Naive B cell (primary cell): ENCODE measurements at regions not wholly inside any gene's neighbourhood (a gene's known extent, or its start where the extent isn't known, plus 50 kb on each side); places are given as distances from the start of the nearest gene placed in this dataset.

Experiments used
- ATAC-seq, 2 donors: fragments of 150-1000 bp; cut with Tn5 transposase; 2 replicates each; pipeline ENCODE4 v1.10.0; 2021; ENCODE audit warnings: low read depth in 2 of 2, mild to moderate bottlenecking in 2 of 2, moderate library complexity in 2 of 2
- DNase-seq: peaks from one replicate; pipeline ENCODE4 v3.0.0; 2022
- H3K27ac Mint-ChIP-seq, 6 donors: one replicate each; pipeline ENCODE4 v1.8.0; 2020 to 2022; ENCODE audit warnings: mild to moderate bottlenecking in 6 of 6, mixed read lengths in 6 of 6, moderate library complexity in 5 of 6, inconsistent platforms in 2 of 6
- H3K27me3 Mint-ChIP-seq, 3 donors: one replicate each; pipeline ENCODE4 v1.8.0; 2021 to 2022; ENCODE audit warnings: mixed read lengths in 3 of 3, mild to moderate bottlenecking in 1 of 3
- H3K36me3 Mint-ChIP-seq, 2 donors: one replicate each; pipeline ENCODE4 v1.8.0; 2020 to 2022; ENCODE audit warnings: mixed read lengths in 2 of 2, inconsistent platforms in 1 of 2, mild to moderate bottlenecking in 1 of 2
- H3K4me1 Mint-ChIP-seq, 3 donors: one replicate each; pipeline ENCODE4 v1.8.0; 2020 to 2022; ENCODE audit warnings: mixed read lengths in 3 of 3, inconsistent platforms in 1 of 3, mild to moderate bottlenecking in 1 of 3, moderate library complexity in 1 of 3
- H3K4me3 Mint-ChIP-seq, 8 donors: one replicate each; pipeline ENCODE4 v1.8.0; 2020 to 2022; ENCODE audit warnings: mild to moderate bottlenecking in 8 of 8, mixed read lengths in 8 of 8, moderate library complexity in 8 of 8, inconsistent platforms in 2 of 8
- H3K9me3 Mint-ChIP-seq, 7 donors: one replicate each; pipeline ENCODE4 v1.8.0; 2020 to 2022; ENCODE audit warnings: mixed read lengths in 7 of 7, mild to moderate bottlenecking in 5 of 7, inconsistent platforms in 2 of 7, moderate library complexity in 1 of 7

DNA sequence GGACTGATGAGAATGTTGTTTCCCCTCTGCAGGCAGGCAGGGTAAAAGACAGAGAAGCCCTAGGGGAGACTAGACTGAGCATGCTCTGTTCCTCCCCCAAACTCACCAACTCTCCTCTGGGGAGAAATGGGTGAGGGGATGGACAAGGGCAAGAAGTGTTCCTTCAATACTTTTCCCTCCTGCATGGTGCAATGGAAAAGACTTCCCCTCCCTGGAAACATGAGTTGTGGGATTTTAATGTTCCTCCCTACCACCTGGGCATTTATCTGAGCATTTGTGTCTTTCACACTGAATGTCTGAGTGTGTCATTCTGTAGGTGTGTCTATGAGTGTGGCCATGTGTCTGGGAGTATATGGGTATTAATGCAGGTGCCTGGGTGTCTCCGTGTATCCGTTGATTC, 275.7 kb downstream of the C1orf94 start:
- Mint-ChIP-seq H3K27ac (no peak overlapping the region), H3K9me3 (peaks cover 0 to 2% (median 0%) of the 10 kb centered on the region in 7 donors), H3K27me3 (peaks cover 0 to 8% (median 4%) of the 10 kb centered on the region in 3 donors), H3K4me1 (no peaks in the 10 kb centered on the region), H3K4me3 (no peak overlapping the region), H3K36me3 (no peaks in the 10 kb centered on the region)
- DNase-seq (no peak), ATAC-seq (no peak)

DNA sequence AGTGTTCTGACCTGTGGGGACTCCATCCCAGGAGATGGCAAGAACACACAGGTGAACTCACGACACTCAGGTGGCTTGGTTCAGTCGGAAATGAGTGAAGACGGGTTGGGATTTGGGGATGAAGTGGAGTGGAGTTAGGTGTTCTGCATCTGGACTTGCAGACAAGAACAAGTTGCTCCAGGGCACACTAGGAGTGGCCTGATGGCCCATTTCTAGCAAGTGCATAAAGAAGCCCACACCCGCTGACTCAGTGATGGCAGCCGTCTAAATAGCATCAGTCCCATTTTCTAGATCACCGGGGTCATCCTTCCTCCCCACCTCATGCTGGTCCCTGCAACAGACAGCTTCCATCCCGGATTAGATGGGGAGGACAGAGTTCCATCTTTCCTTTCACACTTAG, 278.4 kb downstream of the C1orf94 start:
- H3K4me1 Mint-ChIP-seq, result no peaks in the 10 kb centered on the region
- no peaks in the 10 kb centered on the region for H3K36me3 Mint-ChIP-seq
- no peak overlapping the region for H3K4me3 Mint-ChIP-seq
- ATAC-seq, result no peak
- H3K9me3 Mint-ChIP-seq, result peaks cover 0 to 2% (median 0%) of the 10 kb centered on the region in 7 donors
- DNase-seq, result no peak
- peaks cover 0 to 4% (median 0%) of the 10 kb centered on the region in 3 donors for H3K27me3 Mint-ChIP-seq
- no peak overlapping the region for H3K27ac Mint-ChIP-seq

DNA sequence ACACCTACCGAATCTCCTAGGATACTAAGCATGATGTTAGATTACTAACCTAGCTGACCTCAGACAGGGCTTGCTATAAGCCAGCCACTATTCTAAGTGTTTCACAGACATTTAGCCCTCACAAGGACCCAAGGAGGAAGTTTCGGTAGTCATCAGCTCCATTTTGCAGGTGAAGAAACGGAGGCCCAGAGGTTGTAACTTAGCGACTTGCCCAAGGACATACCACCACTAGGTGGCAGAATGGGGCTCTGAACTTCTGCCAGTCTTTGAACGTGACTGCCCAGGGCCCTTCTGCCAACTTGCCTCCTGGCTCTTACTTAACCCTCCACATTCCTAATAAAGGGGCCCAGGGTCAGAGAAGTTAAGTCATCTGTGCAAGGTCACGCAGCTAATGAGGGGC, 283.5 kb downstream of the C1orf94 start:
- DNase-seq, result no peak
- Mint-ChIP-seq H3K4me3 (no peak overlapping the region), H3K27me3 (peaks cover 4 to 17% (median 11%) of the 10 kb centered on the region in 3 donors), H3K36me3 (no peaks in the 10 kb centered on the region), H3K9me3 (no peaks in the 10 kb centered on the region), H3K27ac (no peak overlapping the region), H3K4me1 (no peaks in the 10 kb centered on the region)
- no peak for ATAC-seq

DNA sequence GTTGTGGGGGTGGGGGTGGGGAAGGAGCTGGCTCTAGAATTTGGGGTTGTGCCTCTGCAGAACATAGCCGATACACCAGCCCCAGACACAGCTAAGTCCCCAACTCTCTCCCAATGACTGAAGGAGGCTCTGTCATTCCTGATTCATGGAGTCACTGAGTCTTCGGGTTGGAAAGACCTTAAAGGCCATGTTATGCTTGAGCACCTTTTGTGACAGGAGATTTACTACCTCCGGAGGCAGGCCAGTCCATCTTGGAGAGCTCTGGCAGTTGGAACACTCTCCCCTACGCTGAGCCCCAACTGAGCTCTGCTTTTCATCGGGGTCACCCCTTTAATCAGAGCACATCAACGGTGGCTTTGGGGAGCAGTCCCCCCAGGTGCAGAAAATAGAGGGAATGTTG, 284.4 kb upstream of the GJB5 start:
- Mint-ChIP-seq H3K4me1 (no peaks in the 10 kb centered on the region), H3K9me3 (peaks cover 0 to 6% (median 0%) of the 10 kb centered on the region in 7 donors), H3K27me3 (peaks cover 1 to 23% (median 13%) of the 10 kb centered on the region in 3 donors), H3K36me3 (no peaks in the 10 kb centered on the region), H3K4me3 (no peak overlapping the region), H3K27ac (no peak overlapping the region)
- DNase-seq (no peak), ATAC-seq (no peak)

DNA sequence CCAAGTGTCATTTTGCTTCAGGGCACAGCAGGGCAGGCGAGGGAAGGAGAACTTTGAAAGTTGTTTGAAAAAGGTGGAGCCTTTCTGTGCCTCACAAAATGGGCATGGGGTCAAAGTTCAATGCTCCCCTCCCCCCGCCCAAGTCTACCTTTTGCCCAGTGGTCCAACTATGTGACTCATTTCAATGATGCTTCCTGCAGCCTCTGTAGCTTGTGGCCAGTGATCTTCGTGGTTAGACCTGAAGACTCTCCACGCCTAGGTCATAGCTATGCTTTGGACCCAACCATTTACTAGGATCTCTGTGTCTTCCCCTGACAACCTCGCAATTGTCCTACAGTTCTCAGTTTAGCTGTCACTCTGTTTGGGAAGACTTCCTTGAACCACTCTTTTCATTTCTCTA, 280.3 kb upstream of the GJB5 start:
- no peak overlapping the region for H3K27ac Mint-ChIP-seq
- peaks cover 0 to 4% (median 0%) of the 10 kb centered on the region in 7 donors for H3K9me3 Mint-ChIP-seq
- ATAC-seq (no peak), DNase-seq (no peak)
- no peaks in the 10 kb centered on the region for H3K36me3 Mint-ChIP-seq
- H3K27me3 Mint-ChIP-seq, result peaks cover 20 to 43% (median 24%) of the 10 kb centered on the region in 3 donors
- H3K4me1 Mint-ChIP-seq, result no peaks in the 10 kb centered on the region
- H3K4me3 Mint-ChIP-seq, result no peak overlapping the region

DNA sequence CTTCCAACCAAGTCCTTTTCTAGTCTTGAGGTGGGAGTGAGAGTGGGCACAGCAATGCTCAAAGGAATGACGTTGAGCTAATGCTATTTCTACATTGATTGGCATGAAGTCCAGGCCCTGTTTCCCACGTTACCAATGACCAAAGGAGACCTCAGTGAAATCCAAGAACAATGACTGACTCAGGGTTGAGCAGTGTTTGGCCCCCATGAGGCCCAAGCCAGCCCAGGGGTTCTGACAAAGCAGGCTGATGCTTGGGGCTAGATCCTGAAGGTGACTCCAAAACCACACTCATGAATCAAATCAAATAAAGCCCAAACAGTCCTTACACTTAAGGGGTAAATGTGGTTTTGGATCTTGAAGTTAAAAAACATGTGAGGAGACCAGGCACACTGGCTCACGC, 278.5 kb upstream of the GJB5 start:
- peaks cover 24 to 54% (median 27%) of the 10 kb centered on the region in 3 donors for H3K27me3 Mint-ChIP-seq
- no peaks in the 10 kb centered on the region for H3K36me3 Mint-ChIP-seq

DNA sequence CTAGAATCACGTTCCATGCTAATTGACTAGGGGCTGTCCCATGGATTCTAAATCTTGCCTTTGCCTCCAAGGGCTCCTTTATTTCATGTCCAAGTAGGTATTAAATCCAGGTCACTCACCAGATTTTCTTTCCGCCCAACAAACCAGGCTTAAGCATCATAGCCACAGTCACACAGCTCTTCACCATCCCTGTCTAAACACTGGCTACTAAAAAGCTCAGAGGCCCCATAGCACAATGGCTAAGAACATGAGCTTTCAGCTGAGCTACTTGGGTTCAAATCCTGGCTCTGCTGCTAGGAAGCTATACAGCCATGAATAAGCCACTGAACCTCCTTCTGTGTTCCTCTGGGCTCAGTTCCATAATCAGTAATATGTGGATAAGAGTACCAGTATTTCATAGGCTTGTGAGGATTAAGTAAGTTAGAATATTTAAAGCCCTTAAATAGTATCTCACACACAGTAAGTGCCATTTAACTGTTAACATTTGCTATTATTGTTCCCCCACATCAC, 277.2 kb upstream of the GJB5 start:
- H3K27me3 Mint-ChIP-seq, result peaks cover 22 to 49% (median 34%) of the 10 kb centered on the region in 3 donors
- no peaks in the 10 kb centered on the region for H3K4me1 Mint-ChIP-seq
- H3K4me3 Mint-ChIP-seq, result no peak overlapping the region
- H3K36me3 Mint-ChIP-seq, result no peaks in the 10 kb centered on the region
- no peak overlapping the region for H3K27ac Mint-ChIP-seq
- ATAC-seq, result no peak
- H3K9me3 Mint-ChIP-seq, result peaks cover 0 to 8% (median 5%) of the 10 kb centered on the region in 7 donors
- DNase-seq, result no peak

More for the DNA sequence above, 278.5 kb upstream of the GJB5 start:
- Mint-ChIP-seq H3K27ac (no peak overlapping the region), H3K9me3 (peaks cover 0 to 8% (median 3%) of the 10 kb centered on the region in 7 donors), H3K4me3 (no peak overlapping the region), H3K4me1 (no peaks in the 10 kb centered on the region)
- ATAC-seq, result no peak
- no peak for DNase-seq

DNA sequence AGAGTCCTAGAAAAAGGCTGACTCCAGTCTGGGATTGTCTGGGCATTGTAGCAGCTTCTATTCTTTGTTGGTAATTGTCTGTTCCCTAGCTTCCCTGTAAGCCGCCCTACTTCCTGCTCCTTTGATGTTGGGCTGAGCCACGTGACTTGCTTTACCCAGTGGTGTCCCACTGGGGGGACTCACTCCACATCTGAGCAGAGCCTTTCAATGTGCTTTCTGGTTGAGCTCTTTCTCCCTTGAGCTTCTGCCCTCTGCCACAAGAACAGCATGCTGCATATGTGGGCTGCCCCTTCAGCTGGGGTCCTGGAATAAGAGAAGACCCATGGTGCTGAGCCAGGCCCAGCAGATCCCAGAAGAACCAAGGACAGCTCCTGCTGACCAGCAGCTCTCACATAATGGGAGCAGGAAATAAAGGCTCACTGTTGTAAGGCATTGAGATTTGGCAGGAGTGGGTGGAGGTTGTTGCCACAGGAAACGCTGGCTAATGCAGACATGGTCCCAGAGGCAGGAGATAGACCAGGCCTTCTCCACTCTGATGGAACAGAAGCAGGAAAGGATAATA, 276.3 kb upstream of the GJB5 start:
- H3K27ac Mint-ChIP-seq, result no peak overlapping the region
- H3K27me3 Mint-ChIP-seq, result peaks cover 22 to 51% (median 36%) of the 10 kb centered on the region in 3 donors
- ATAC-seq, result no peak

DNA sequence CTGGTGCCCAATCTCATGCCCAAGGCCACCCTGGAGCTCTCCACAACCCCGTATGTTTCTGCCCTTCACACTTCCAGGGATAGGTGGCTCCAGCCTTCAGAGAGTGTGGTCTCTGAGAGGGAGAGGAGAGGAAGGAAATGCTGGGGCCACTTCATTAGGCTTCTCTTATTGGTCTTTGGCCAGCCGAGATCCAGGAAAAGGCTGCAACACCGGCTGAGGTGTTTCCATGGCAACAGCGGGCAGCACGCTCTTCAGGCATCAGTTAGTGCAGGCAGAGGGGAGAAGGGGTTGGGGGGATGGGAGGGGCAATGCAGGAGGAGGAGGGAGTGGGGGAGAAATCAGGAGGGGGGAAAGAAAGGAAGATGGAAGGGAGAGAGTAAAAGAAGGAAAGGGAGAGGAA, 275.1 kb upstream of the GJB5 start:
- no peak overlapping the region for H3K4me3 Mint-ChIP-seq
- H3K27ac Mint-ChIP-seq, result no peak overlapping the region
- no peak for ATAC-seq
- DNase-seq, result no peak
- no peaks in the 10 kb centered on the region for H3K4me1 Mint-ChIP-seq
- peaks cover 0 to 8% (median 5%) of the 10 kb centered on the region in 7 donors for H3K9me3 Mint-ChIP-seq
- no peaks in the 10 kb centered on the region for H3K36me3 Mint-ChIP-seq
- peaks cover 18 to 57% (median 36%) of the 10 kb centered on the region in 3 donors for H3K27me3 Mint-ChIP-seq

More for the DNA sequence above, 276.3 kb upstream of the GJB5 start:
- Mint-ChIP-seq H3K4me3 (no peak overlapping the region), H3K36me3 (no peaks in the 10 kb centered on the region), H3K4me1 (no peaks in the 10 kb centered on the region), H3K9me3 (peaks cover 0 to 8% (median 5%) of the 10 kb centered on the region in 7 donors)
- DNase-seq, result no peak

DNA sequence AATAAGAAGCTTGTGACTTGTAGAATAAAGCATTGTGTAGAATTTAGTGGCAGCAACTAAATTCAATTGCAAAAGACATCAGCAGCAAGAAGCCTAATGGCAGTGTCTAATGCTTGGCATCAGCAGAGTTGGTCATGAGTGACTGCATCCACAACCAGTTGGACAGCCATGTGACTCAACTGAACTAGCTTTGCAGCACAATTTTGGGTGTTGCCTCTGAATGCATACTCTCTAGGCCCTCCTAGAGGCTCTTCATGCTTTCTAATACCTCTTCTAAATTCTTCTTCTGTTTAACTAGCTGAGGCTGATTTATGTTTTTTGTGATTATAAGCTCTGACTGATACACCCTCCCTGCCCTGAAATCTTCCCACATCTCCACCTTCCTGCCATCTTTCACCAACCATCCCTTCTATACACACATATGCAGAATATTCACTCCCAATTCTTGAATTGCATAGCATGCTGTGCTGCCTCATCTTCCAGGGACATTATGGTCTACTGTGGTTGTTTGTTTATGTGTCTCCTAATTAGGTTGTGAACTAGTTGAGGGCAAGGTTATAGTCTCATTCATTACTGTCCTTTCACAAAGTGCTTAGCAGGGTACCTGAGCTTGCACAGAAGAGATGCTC, 266.7 kb upstream of the GJB5 start:
- H3K4me1 Mint-ChIP-seq, result no peaks in the 10 kb centered on the region
- H3K27ac Mint-ChIP-seq, result no peak overlapping the region
- H3K9me3 Mint-ChIP-seq, result peaks cover 10 to 72% (median 27%) of the 10 kb centered on the region in 7 donors
- H3K27me3 Mint-ChIP-seq, result peaks cover 4 to 31% (median 17%) of the 10 kb centered on the region in 3 donors
- H3K4me3 Mint-ChIP-seq, result no peak overlapping the region
- H3K36me3 Mint-ChIP-seq, result peaks cover 7 to 8% of the 10 kb centered on the region in 2 donors
- DNase-seq, result no peak
- ATAC-seq, result no peak

DNA sequence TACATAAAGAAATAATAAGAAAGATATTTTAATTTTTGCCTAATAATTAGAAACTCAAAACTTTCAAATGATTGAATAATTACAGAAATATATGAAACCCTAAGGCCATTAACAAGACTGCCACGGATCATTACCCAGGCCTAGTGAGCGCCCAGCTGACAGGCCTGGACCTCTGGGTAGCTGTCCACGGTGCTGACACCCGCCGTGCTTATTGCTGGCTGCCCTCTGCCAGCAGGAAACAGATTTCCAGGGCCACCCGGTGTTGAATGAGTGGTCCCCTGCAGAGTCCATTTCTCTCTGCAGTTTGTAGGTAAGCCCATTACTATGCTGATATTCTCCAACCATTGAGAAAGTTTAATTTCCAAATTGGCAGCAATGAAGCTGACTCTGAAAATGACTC, 254.4 kb upstream of the GJB5 start:
- H3K4me3 Mint-ChIP-seq, result no peak overlapping the region
- no peaks in the 10 kb centered on the region for H3K4me1 Mint-ChIP-seq
- H3K36me3 Mint-ChIP-seq, result no peaks in the 10 kb centered on the region
- peaks cover 0 to 9% (median 2%) of the 10 kb centered on the region in 7 donors for H3K9me3 Mint-ChIP-seq
- DNase-seq (no peak), ATAC-seq (no peak)
- peaks cover 12 to 17% (median 14%) of the 10 kb centered on the region in 3 donors for H3K27me3 Mint-ChIP-seq
- H3K27ac Mint-ChIP-seq, result no peak overlapping the region

DNA sequence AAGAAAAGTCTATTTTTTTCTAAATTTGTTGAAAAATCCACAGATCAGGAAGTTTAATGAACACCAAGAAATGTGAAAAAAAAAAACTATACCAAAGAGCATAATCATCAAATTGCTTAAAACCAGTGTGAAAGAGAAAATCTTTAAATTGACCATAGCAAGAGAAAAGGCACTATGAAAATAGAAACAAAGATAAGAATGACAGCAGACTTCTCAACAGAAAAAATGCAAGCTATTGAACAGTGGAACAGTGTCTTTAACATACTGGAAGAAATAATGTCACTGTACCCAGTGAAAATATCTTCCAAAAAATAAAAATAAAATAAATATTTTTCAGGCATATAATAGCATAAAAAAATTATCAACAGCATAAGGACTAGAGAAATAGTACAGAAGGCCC, 243.0 kb upstream of the GJB5 start:
- Mint-ChIP-seq H3K27ac (no peak overlapping the region), H3K36me3 (peaks cover 2 to 7% of the 10 kb centered on the region in 2 donors), H3K27me3 (peaks cover 0 to 8% (median 2%) of the 10 kb centered on the region in 3 donors), H3K4me1 (no peaks in the 10 kb centered on the region), H3K4me3 (no peak overlapping the region), H3K9me3 (peaks cover 7 to 53% (median 24%) of the 10 kb centered on the region in 7 donors)
- no peak for ATAC-seq
- DNase-seq, result no peak

DNA sequence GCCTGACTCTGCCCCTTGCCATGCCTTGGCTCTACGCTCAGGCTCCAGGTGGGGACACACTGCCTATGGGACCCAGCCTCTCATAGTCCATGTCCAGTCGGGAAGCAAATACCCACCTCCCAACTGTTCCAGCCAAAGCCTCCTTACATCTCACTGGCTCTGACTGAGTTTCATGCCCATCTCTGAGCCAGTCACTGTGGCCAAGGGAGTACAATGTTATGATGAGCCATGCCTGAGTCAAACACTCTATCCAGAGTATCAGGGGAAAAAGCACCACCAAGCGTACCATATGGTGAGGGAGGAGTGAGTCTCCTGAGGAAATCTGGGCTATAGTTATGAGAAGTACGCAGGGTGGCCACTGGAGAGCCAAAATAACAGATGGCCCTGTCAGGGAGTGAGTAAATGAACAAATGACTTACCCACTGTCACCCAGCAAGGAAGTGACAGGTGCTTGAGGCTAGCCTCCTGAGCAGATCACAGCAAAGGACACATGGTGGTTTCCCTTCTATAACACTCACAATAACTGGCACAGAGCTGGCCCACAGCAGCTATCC, 236.6 kb upstream of the GJB5 start:
- ATAC-seq (no peak), DNase-seq (no peak)
- Mint-ChIP-seq H3K27ac (no peak overlapping the region), H3K4me3 (no peak overlapping the region), H3K36me3 (no peaks in the 10 kb centered on the region), H3K27me3 (peaks cover 6 to 11% (median 8%) of the 10 kb centered on the region in 3 donors), H3K9me3 (peaks cover 0 to 13% (median 4%) of the 10 kb centered on the region in 7 donors), H3K4me1 (no peaks in the 10 kb centered on the region)

DNA sequence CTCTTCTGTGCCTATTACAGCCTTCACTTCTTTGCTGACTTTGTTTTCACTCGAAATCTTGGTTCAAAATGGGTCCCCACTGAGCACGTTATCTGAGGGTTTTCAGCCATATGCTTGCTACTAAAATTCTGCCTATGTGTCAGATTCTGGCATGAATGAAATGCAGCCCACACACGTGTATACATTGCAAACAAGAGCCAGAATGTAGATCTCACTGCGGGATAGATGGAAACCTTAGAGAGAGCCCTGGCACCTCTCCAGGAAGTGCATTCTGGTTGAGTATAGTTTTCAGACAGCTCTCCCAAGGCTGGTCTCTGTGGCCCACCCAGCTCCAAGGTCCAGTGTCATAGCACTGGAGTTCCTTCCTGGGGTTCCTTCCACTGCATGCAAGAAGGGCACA, 234.7 kb upstream of the GJB5 start:
- Mint-ChIP-seq H3K27ac (no peak overlapping the region), H3K27me3 (peaks cover 12 to 22% (median 19%) of the 10 kb centered on the region in 3 donors), H3K9me3 (peaks cover 0 to 9% (median 5%) of the 10 kb centered on the region in 7 donors), H3K4me3 (no peak overlapping the region), H3K4me1 (no peaks in the 10 kb centered on the region), H3K36me3 (no peaks in the 10 kb centered on the region)
- no peak for DNase-seq
- ATAC-seq, result no peak
